HFFc6 (cell line): ENCODE measurements at regions not wholly inside any gene's neighbourhood (a gene's known extent, or its start where the extent isn't known, plus 50 kb on each side); places are given as distances from the start of the nearest gene placed in this dataset.
"Not testable (repeated sequence)": the region's sequence is repeated elsewhere in the genome, so short reads cannot be mapped to it uniquely, and the experiment has no call there.

Experiments used
- DNase-seq: peaks from one replicate; pipeline ENCODE4 v3.0.0-alpha.2; 2018
- H3K27ac Mint-ChIP-seq: 2 replicates; pipeline ENCODE4 v1.8.0; 2020; ENCODE audit warnings: mild to moderate bottlenecking, mixed read lengths
- H3K27me3 Mint-ChIP-seq: 2 replicates; pipeline ENCODE4 v1.8.0; 2021; ENCODE audit warnings: mild to moderate bottlenecking, moderate library complexity, mixed read lengths; ENCODE audit not compliant: insufficient read depth
- H3K36me3 Mint-ChIP-seq: 2 replicates; pipeline ENCODE4 v1.8.0; 2021; ENCODE audit warnings: low read depth, mixed read lengths
- H3K4me1 Mint-ChIP-seq: 2 replicates; pipeline ENCODE4 v1.8.0; 2020; ENCODE audit warnings: low read depth, mixed read lengths
- H3K4me3 Mint-ChIP-seq: 2 replicates; pipeline ENCODE4 v1.8.0; 2020; ENCODE audit warnings: mild to moderate bottlenecking, moderate library complexity, mixed read lengths
- H3K9me3 Mint-ChIP-seq: 2 replicates; pipeline ENCODE4 v1.8.0; 2020; ENCODE audit warnings: mild to moderate bottlenecking, mixed read lengths
- CTCF ChIP-seq: fragments of 200-600 bp; sonication (generic); IDR thresholded peaks from 2 replicates; pipeline ENCODE4 v1.5.0; 2021; ENCODE audit warnings: antibody characterized with exemption, mild to moderate bottlenecking

GRCh38 chr21:35556536-35556935 lies 503.8 kb downstream of the SETD4 start:
- Mint-ChIP-seq H3K4me3 (no peak overlapping the region), H3K9me3 (no peaks in the 10 kb centered on the region), H3K27me3 (no peaks in the 10 kb centered on the region), H3K36me3 (no peaks in the 10 kb centered on the region), H3K4me1 (peaks cover 40% of the 10 kb centered on the region), H3K27ac (no peak overlapping the region; the same call in 1 of the 2 replicates)
- TF ChIP-seq CTCF = no peak
- DNase-seq = no peak

GRCh38 chr21:35552483-35552882 lies 503.4 kb upstream of the RUNX1 start:
- H3K4me3 Mint-ChIP-seq, H3K27me3 Mint-ChIP-seq, H3K9me3 Mint-ChIP-seq, H3K36me3 Mint-ChIP-seq, H3K27ac Mint-ChIP-seq, H3K4me1 Mint-ChIP-seq, DNase-seq: not testable (repeated sequence)

GRCh38 chr21:35548904-35549615 lies 500.0 kb upstream of the RUNX1 start:
- no peak for DNase-seq
- no peaks in the 10 kb centered on the region for H3K9me3 Mint-ChIP-seq
- no peak overlapping the region for H3K4me3 Mint-ChIP-seq
- H3K27me3 Mint-ChIP-seq = no peaks in the 10 kb centered on the region
- H3K27ac Mint-ChIP-seq = no peak overlapping the region
- TF ChIP-seq CTCF = no peak
- H3K4me1 Mint-ChIP-seq = no peaks in the 10 kb centered on the region
- no peaks in the 10 kb centered on the region for H3K36me3 Mint-ChIP-seq

- H3K36me3 Mint-ChIP-seq = no peaks in the 10 kb centered on the region
- H3K4me1 Mint-ChIP-seq = no peaks in the 10 kb centered on the region
- no peak overlapping the region for H3K27ac Mint-ChIP-seq
- H3K9me3 Mint-ChIP-seq = no peaks in the 10 kb centered on the region
- H3K4me3 Mint-ChIP-seq = no peak overlapping the region
- no peak for DNase-seq
- TF ChIP-seq CTCF = no peak
- H3K27me3 Mint-ChIP-seq = no peaks in the 10 kb centered on the region
These were observed 499.1 kb upstream of the RUNX1 start for GRCh38 chr21:35547946-35548774.

- Mint-ChIP-seq H3K4me3 (no peak overlapping the region), H3K36me3 (peaks cover 5% of the 10 kb centered on the region; the same call in 1 of the 2 replicates), H3K9me3 (no peaks in the 10 kb centered on the region), H3K4me1 (peaks cover 8% of the 10 kb centered on the region), H3K27ac (no peak overlapping the region), H3K27me3 (no peaks in the 10 kb centered on the region)
- TF ChIP-seq CTCF = no peak
- DNase-seq = no peak
These were observed 494.6 kb upstream of the RUNX1 start for GRCh38 chr21:35543746-35544145.

- H3K27ac Mint-ChIP-seq = no peak overlapping the region
- peaks cover 7% of the 10 kb centered on the region for H3K36me3 Mint-ChIP-seq
- TF ChIP-seq CTCF = no peak
- H3K4me1 Mint-ChIP-seq = peaks cover 8% of the 10 kb centered on the region
- peaks cover 1% of the 10 kb centered on the region; the same call in 1 of the 2 replicates for H3K27me3 Mint-ChIP-seq
- peak; percentile 4 for DNase-seq
- peaks cover 4% of the 10 kb centered on the region for H3K9me3 Mint-ChIP-seq
- H3K4me3 Mint-ChIP-seq = no peak overlapping the region
These were observed 492.0 kb upstream of the RUNX1 start for GRCh38 chr21:35540950-35541638.
